NCI-H510A treated with DMSO at 0.1 percent for 48 hours (cell line): ENCODE measurements at regions not wholly inside any gene's neighbourhood (a gene's known extent, or its start where the extent isn't known, plus 50 kb on each side); places are given as distances from the start of the nearest gene placed in this dataset.

Experiments
- DNase-seq: peaks from one replicate; lab custom pipeline; 2025; lab: John Stamatoyannopoulos, UW

GRCh38 chr3:22225161-22225560 lies 474.2 kb upstream of the ZNF385D start:
- no peak for DNase-seq

DNA sequence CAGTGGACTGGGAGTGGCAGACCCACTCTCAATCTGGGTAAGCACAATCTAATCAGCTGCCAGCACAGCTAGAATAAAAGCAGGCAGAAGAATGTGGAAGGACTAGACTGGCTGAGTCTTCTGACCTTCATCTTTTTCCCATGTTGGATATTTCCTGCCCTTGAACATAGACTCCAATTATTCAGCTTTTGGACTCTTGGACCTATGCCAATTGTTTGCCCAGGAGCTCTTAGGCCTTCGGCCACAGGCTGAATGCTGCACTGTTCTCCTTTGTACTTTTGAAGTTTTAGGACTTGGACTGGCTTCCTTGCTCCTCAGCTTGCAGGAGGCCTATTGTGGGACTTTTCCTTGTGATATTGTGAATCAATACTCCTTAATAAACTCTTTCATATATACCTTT lies 477.7 kb upstream of the ZNF385D start:
- DNase-seq, result no peak

- no peak for DNase-seq
These were observed 480.1 kb upstream of the ZNF385D start for GRCh38 chr3:22231061-22231460.

GRCh38 chr3:22236490-22237270 lies 485.7 kb upstream of the ZNF385D start:
- no peak for DNase-seq

GRCh38 chr3:22239011-22239410 lies 488.0 kb upstream of the ZNF385D start:
- no peak for DNase-seq

- no peak for DNase-seq
These were observed 490.1 kb upstream of the ZNF385D start for GRCh38 chr3:22241110-22241509.

- no peak for DNase-seq
These were observed 493.9 kb upstream of the ZNF385D start for GRCh38 chr3:22244761-22245521.

GRCh38 chr3:22245811-22246583 lies 495.0 kb upstream of the ZNF385D start:
- DNase-seq, result no peak

GRCh38 chr3:22249658-22250057 lies 498.6 kb upstream of the ZNF385D start:
- no peak for DNase-seq

- no peak for DNase-seq
These were observed 506.2 kb upstream of the ZNF385D start for GRCh38 chr3:22257252-22257651.

GRCh38 chr3:22262386-22262785 lies 511.4 kb upstream of the ZNF385D start:
- DNase-seq, result no peak

- DNase-seq, result no peak
These were observed 512.0 kb upstream of the ZNF385D start for GRCh38 chr3:22263042-22263441.

- DNase-seq, result no peak
These were observed 514.4 kb upstream of the ZNF385D start for GRCh38 chr3:22265403-22265802.

- no peak for DNase-seq
These were observed 518.8 kb upstream of the ZNF385D start for GRCh38 chr3:22269831-22270230.

DNA sequence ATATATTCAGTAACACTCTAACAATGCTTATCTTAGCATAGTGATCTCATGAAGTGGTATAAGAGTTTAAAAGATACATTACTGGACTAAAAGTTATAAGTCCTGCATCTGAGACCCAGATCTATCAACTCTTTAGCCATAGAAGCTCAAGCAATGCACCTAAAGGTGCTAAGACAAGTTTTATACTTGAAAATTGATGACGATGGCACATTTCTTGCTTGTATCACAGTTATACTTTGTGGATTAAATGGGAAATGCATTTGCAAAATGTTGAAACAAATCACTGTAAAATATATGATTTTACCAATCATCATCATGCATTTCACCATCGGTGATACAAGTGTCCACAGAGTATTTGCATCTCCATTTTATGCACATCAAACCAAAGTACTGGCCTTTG lies 525.3 kb upstream of the ZNF385D start:
- DNase-seq, result no peak

- no peak for DNase-seq
These were observed 533.5 kb upstream of the ZNF385D start for GRCh38 chr3:22284559-22284958.

DNA sequence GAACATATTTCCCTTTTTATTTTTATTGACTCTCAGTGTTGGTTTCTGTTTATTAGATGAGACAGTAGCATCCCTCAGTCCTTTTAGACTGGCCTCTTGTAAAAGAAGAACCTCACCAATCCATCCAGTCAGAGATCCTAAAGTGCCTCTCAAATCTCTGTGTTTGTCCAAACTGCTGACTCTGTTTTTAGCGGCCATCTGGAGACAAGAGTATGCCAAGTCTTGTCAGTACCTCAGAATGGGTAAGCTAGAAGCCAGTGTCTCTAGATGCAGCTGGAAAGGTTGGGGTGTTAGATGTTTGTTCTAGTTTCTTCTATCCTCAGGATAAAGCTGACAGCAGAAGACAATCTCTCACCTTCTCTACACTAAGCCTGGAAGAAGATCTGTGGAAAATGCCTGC lies 537.7 kb upstream of the ZNF385D start:
- no peak for DNase-seq

GRCh38 chr3:22292681-22293080 lies 541.7 kb upstream of the ZNF385D start:
- DNase-seq, result no peak

DNA sequence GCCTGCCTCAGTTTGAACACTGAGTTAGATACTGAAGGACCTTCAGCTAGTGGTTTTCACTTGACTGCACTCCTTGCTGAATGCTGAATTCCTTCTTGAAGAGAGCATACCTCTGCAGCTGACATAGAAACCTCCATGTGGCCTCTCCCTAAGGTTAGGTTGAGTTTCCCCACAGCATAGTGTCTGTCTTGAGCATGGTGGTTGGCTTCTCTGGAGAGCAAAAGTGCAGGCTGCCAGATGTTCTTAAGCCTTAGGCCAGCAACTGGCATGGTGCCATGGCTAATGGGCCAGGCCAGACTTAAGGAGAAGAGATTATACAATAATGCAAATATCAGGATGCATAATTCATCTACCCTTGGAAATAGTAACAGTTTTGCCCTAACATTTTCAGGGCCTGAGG lies 545.6 kb upstream of the ZNF385D start:
- no peak for DNase-seq

DNA sequence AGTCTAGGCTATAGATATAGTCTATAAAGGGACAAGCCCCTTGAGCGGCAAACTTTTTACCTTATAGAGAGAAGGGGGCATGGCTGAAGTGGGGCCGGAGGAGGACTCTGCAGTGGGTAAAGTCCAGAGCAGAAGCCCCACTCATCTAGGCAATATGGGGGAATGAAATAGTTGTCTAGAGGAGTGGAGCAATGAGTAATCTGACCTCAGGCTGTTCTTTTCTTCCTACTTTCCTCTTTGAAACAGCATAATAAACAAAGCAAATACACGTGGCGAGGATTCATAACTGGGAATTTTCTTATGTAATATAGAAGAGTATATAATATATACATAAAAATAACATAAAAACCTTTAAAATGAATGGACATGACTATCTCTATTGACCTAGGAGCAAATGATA lies 546.4 kb upstream of the ZNF385D start:
- no peak for DNase-seq

DNA sequence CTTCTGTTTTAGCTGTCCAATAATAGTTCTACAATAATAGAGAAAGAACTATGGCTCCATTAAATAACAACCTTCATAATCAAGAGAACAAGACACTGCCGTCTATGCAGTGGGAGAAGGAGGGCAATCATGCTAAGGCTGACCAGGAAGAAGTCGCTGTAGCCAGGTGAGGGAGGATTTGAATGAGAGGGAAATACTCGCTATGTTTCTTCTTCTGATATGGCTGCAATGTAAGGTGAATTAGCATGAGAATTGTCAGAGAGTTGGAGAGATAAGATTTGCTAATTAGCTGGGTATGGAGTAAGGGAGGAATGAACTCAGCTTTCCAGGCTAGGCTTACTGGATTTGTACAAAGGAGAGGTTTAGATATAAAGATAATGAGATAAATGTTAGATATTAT lies 555.4 kb upstream of the ZNF385D start:
- DNase-seq, result no peak

DNA sequence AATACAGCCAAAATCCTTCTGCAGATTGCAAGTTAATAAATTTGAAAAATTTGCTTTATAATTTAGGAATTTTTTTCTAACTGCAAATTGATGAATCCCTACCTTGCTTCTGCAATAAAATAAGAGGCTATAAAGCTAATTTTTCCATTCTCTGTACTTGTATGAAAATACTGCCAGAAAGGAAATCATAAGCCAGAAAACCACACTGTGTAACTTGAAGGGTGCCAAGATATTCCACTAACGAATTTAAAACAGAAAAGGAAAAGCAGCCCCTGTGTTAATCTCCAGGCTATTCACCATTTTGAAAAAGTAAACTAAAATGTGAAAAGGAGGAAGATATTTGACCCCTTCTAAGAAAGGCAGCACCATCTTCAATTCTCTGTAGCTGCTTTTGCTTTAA lies 557.9 kb upstream of the ZNF385D start:
- no peak for DNase-seq

GRCh38 chr3:22315925-22316324 lies 564.9 kb upstream of the ZNF385D start:
- DNase-seq, result no peak
